ENCODE measurements at regions not wholly inside any gene's neighbourhood (a gene's known extent, or its start where the extent isn't known, plus 50 kb on each side); places are given as distances from the start of the nearest gene placed in this dataset.

DNA sequence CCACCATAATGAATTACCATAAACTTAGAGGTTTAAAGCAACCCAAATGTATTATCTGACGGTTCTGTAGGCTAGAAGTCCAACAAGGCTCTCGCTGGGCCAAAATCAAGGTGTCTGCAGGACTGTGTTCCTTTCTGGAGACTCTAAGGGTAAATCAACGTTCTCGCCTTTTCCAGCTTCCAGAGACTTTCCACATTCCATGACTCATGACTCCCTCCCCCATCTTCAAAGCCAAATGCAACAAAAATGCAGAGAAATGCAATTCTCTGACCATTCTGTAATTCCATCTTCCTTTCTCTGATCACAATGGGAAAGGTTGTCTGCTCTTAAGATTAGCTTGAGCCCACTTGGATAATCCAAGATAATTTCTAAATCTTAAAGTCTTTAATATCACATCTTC, 287.1 kb downstream of the LTN1 start:
- TF ChIP-seq, protein P1, sequence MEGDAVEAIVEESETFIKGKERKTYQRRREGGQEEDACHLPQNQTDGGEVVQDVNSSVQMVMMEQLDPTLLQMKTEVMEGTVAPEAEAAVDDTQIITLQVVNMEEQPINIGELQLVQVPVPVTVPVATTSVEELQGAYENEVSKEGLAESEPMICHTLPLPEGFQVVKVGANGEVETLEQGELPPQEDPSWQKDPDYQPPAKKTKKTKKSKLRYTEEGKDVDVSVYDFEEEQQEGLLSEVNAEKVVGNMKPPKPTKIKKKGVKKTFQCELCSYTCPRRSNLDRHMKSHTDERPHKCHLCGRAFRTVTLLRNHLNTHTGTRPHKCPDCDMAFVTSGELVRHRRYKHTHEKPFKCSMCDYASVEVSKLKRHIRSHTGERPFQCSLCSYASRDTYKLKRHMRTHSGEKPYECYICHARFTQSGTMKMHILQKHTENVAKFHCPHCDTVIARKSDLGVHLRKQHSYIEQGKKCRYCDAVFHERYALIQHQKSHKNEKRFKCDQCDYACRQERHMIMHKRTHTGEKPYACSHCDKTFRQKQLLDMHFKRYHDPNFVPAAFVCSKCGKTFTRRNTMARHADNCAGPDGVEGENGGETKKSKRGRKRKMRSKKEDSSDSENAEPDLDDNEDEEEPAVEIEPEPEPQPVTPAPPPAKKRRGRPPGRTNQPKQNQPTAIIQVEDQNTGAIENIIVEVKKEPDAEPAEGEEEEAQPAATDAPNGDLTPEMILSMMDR (optimal IDR thresholded peaks at IDR 0.05 in 1 of 3, IDR thresholded peaks at IDR 0.05 in 1 of 3, conservative IDR thresholded peaks at IDR 0.05 in 1 of 3; ENCODE audit: extremely low read depth in 1 of 3, insufficient read depth in 2 of 3, low read length in 3 of 3): no peak
- TF ChIP-seq EZH2 (IDR thresholded peaks at IDR 0.05; ENCODE audit: low read length): no peak
